ENCODE measurements at regions not wholly inside any gene's neighbourhood (a gene's known extent, or its start where the extent isn't known, plus 50 kb on each side); places are given as distances from the start of the nearest gene placed in this dataset.

DNA sequence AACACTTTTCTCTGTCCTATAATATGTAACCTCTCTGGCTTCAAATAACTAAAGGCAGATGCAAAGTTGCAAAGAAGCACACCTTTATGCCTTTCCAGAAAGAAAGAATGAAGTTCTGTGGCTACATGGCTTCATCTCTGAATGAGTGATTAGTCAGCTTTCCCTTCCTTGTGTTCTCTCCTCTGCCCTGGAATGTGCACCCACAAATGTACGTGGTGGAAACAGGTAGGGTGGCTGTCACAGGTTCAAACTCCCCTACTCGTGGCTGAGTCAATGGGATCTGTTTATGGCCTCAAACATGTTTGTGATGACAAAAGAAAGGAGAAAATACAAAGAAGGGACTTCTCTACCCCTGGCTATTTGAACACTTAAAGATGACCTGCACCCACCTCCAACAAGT lies 55.5 kb upstream of the ACVR2A start:
- TF ChIP-seq, protein P1, sequence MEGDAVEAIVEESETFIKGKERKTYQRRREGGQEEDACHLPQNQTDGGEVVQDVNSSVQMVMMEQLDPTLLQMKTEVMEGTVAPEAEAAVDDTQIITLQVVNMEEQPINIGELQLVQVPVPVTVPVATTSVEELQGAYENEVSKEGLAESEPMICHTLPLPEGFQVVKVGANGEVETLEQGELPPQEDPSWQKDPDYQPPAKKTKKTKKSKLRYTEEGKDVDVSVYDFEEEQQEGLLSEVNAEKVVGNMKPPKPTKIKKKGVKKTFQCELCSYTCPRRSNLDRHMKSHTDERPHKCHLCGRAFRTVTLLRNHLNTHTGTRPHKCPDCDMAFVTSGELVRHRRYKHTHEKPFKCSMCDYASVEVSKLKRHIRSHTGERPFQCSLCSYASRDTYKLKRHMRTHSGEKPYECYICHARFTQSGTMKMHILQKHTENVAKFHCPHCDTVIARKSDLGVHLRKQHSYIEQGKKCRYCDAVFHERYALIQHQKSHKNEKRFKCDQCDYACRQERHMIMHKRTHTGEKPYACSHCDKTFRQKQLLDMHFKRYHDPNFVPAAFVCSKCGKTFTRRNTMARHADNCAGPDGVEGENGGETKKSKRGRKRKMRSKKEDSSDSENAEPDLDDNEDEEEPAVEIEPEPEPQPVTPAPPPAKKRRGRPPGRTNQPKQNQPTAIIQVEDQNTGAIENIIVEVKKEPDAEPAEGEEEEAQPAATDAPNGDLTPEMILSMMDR (IDR thresholded peaks at IDR 0.05; ENCODE audit: insufficient read depth, low read length): no peak
- no peak for TF ChIP-seq REST (IDR thresholded peaks at IDR 0.05; ENCODE audit: insufficient replicate concordance, low read depth)

Measured in HL-60 (cell line).